Right hindlimb (tissue), 1 donor: ENCODE measurements at regions not wholly inside any gene's neighbourhood (a gene's known extent, or its start where the extent isn't known, plus 50 kb on each side); places are given as distances from the start of the nearest gene placed in this dataset.
"Not testable (repeated sequence)": the region's sequence is repeated elsewhere in the genome, so short reads cannot be mapped to it uniquely, and the experiment has no call there.

ENCODE experiments used
- DNase-seq: peaks from one replicate; pipeline ENCODE4 v3.0.0-alpha.2; 2018

DNA sequence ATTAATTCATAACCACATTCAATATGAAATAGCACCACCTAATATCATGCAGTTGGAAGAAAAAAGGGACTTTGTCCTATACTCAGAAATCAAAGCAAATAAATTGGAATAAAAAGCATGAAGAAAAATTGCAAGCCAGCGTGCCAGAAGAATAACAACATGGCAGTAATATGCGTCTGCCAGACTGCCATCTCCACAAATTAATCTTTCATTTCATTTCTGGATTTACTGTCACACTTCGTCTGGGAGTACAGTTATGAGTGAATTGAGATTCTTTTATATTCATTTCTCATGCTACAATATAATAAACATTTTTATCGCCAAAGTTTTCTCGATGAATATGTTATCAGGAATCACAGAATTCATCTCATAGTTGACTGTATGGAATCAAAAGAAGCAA is 1327.7 kb upstream of the SEL1L start:
- no peak for DNase-seq

DNA sequence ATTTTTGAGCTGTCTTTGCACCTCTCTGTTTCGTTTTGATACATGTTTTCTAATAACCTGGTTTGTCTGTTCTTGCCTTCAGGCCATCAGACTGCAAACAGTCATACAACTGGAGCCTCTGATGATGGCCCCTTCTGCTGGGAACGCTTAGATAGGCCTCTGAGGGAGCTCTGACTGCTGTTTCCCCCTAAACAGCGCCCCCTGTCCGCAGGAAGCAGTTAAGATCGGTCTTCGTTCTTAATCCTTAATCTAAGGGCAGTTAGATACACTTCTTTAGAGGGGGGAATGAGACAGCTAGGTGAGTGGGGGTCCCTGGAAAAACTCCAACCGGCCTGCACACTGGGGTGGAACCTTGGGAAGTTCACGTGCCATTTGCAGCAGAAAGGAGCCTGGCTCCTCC is 1338.8 kb upstream of the SEL1L start:
- DNase-seq: no peak

DNA sequence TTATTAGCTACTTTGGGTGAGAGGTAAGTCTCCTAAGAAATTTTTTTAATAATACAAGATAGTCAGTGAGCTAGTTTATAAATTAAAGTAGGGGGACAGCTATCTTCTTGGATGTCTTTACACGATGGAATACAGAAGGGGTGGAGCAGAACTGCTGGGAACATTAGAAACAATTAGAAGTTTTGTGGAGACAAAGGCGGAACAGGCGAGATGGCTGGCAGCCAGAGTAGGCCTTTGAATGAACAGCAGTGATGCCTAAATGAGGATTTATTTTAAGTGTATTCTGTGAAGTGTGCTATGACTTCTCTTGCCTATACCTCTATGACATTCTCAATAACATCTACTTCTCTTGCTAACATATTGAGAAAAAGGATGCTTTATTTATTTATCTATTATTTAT is 1345.3 kb upstream of the SEL1L start:
- no peak for DNase-seq

DNA sequence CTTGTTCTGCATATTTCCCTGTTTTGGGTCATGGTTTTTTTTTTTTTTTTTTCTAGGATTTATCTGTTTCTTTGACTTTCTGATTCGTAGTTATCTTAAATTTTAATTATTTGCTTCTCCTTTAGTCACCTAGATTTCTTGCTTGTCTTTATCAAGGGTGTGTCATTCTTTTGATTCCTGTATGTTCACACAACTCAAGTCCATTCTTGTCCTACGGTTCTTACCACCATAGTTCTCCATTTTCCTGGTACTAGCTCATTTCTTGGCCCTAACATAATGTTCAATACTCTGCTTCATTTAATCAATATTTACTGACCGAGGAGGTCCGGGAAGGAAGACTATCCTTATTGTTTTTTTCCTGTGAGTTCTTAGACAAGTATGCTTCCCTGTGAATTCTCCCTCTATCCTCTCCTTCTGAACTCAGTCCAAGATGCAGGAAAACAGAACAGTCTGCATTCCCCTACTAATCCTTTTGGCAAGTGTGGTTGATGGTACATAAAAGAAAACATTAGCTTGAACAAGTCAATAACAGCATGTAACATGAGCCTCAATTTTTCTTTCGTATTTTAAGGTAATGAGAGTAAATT is 1346.4 kb upstream of the SEL1L start:
- no peak for DNase-seq

DNA sequence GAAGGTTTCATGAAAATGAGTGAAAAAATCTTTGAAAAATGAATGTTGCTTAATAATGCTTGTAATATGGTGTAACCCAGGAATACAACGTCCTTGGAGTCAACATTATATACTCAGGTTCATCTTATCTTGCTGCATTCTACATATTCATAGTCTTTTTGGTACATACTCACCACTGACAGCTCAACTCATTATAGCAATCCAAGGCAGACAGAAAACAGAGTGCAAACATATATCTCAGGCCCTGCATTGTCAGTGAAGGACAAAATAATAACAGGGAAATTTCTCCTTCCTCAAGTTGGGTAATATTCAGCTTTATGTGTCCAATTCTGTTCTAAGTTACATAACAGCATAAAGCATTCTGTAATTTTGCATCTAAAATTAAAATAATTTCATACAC is 1353.0 kb upstream of the SEL1L start:
- DNase-seq: no peak

DNA sequence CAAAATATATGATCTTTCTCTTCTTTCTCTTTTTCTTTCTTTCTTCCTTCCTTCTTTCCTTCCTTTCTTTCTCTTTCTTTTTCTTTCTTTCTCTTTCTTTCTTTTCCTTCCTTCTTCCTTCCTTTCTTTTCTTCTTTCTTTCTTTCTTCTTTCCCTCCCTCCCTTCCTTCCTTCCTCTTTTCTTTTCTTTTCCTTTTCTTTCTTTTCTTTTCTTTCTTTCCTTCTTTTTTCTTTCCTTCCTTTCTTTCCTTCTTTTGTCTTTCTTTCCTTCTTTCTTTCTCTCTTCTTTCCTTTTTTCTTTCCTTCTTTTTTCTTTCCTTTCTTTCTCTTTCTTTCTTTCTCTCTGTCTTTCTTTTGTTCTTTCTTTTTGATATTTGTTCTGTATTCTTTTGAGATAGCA is 1356.0 kb upstream of the SEL1L start:
- DNase-seq: no peak

DNA sequence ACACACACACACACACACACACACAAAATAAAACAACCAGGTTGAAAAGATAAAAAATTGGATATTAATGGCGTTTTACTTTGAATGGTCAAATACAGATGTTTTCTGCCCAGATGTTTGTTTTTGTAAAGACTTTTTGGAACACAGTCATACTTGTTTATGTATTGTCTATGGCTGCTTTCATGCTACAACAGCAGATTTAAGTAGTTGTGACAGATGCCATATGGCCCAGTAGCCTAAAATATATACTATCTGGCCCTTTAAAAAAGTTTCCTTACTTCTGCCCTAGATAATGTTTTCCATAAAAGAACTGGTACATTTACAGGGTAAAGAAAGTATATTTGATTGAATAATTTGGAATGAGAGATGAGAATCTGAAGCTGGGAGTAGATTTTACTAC is 1362.8 kb upstream of the SEL1L start:
- DNase-seq: no peak

DNA sequence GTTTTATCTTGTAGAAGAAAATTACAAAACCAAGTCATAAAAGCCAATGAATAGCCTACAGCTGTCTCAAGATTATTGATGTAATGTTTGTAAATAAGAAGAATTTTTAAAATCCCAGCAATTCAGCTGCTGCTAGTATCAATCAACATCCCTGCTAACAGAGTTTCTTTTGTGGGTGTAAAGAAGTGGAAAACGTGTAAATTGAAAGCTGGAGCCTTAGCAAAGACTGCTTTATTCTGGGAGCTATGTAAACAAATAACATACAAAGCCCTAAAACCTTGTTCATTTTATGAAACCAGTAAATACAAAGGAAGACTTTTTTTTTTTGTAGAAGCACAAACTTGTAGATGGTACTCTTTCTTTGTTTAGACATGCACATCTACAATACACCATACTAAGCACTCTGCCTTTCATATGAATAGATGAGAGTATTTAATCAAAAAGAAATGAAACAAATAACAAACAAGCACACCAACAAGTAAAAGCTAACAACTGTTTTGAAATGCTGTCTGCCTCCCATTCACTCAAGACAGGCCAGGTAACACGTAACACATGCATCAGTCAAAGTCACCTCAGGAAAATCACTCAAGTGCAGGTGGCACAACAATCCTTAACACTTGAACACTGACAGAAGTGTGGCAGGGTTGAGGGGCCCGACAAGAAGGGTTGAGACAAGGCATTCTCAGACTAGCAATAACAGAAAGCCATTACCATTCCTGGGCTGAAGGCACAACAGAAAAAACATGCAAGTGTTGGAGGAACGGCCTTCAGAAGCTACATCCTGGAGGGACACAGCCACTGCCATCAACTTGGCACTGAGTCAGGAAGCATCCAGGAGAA is 1364.0 kb upstream of the SEL1L start:
- DNase-seq: no peak

DNA sequence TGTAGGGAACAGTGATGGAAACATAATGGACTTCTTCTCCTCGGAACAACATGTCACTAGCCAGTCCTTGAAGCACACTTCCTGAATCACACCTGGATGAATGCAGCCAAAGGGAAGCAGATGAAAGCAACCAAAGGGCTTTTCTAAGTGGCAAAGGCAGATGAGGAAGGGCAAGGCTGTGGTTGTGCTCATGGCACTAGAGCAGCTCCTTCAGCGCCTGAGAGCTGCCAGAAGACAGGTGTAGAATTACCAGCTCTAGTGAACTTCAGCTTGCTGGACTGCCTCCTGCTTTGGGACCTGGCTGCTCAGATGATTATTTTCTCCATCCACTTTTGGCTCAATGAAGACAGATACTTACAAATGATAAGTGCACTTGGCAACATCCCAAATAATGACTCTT is 1372.1 kb upstream of the SEL1L start:
- DNase-seq: no peak

DNA sequence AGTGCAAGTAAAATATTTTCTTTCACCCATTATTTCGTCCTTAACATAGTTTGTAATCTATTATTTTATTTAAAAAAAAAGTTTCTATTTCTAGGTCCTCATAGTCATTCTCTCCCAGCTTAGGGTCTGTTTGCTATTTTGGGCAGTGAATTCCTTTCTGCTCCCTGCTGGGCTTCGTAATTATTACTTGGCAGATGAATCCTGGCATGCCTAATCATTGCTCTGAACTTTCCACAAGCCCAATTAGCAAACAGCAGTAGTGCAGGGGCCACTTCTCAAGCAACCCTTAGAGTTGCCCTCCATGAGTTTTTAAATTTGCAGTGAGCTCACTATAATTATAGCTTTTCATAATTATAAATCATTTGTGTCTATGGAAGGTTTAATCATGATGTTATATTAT is 1378.3 kb upstream of the SEL1L start:
- no peak for DNase-seq

DNA sequence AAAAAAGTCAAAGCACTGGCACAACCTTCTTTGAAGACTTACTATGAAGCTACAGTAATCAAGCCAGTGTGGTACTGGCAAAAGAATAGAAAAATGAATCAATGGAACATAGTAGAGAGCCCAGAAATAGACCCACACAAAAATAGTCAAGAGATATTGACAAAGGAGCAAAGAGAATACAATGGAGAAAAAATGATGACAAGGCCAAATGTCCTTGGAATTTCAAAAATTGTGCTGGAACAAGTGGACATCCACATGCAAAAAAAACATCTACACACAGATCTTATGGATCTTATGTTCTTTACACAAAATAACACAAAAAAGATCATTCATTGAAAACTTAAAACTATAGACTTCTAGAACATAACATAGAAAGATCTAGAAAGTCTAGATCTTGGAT is 1379.7 kb upstream of the SEL1L start:
- no peak for DNase-seq

DNA sequence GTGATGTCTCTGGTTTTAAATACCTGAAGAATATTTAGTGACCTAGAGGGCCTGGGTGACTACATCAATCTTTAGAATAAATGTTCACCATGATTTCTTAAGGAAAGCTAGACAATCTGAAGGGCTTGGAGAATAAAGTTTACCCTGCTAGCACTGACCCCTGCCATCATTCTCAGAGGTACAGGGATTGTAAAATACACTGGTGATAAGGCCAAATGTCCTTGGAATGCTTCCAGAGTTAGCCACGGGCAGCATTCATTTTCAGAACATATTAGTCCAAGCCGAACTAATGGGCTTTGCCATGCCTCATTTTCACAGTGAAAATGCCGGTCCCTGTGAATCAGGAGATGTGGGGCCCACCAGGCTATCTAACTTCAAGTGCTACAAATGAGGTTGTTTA is 1381.7 kb upstream of the SEL1L start:
- DNase-seq: no peak

DNA sequence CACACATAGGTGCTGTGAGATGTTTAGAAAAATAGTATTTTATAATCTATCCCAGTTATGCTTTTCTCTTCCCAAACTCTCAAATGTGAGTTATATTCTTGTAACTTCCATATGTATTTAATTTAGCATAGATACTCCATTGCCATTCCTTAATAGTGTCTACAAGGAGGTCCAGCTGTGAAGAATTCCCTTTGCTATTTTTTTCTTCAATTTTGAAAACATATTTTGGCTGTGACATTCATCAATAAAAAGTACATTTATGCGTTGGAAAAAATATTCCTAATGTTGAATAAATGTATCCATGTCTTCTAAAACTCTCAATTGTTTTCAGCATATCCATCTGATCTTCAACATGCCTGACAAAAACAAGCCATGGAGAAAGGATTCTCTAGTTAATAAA is 1402.0 kb upstream of the SEL1L start:
- DNase-seq: no peak

DNA sequence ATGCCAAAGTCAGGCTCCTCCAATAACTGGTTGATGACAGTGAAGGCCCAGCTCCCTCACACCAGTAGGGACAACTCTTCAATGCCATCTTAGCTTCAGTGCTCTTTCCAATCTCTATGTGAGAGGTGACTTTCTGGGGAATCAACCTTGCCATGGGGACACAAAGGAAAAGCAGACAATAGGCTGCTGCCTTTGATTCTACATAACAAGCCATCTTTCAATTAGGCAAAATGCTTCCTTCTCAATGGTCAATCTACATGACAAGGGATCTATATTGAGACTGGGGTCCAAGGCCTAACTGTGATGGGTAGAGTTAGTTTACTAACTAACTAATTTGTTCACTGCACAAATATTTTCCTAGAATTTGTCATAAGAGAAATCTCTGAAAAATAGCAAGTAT is 1417.5 kb upstream of the SEL1L start:
- DNase-seq: no peak

DNA sequence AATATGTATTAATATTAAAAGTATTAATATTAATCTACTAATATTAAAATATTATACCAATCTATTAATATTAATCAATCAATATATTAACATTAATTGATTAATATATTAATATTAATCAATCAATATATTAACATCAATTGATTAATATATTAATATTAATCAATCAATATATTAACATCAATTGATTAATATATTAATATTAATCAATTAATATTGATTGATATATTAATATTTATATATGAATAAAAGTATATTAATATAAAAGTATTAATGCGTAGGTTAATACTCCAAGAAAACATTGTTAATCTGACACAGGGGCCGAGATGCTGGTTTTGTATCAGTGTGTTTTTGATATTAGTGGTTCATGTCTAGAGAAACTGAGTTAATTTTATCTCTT is 1430.1 kb upstream of the SEL1L start:
- no peak for DNase-seq

DNA sequence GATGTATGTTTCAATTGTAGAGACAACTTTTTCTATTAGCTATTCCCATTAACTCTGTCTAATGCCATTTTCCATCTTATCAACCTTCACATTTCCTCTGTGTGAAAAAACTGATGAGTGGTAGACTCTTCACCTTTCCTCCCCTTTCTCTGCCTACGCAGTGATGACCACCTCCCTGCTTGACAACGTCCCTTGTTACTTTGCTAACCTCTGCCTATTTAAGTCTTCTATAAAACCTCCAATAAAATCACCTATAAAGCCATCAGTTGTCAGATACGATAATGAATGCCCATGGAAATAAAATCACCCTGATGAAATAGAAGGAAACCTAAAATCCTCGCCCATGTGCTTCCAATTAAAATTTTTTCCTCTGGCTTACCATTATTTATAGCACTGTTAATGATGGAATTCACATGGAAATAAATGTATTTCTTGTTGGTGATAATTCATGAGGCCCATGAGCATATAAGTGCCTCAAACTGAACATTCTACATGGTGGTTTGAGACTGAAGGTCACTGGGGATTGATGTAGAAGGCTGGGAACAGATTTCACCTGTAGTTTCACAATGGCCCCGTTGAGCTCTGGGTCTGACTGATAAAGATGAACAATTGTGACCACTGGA is 1454.0 kb upstream of the SEL1L start:
- no peak for DNase-seq

DNA sequence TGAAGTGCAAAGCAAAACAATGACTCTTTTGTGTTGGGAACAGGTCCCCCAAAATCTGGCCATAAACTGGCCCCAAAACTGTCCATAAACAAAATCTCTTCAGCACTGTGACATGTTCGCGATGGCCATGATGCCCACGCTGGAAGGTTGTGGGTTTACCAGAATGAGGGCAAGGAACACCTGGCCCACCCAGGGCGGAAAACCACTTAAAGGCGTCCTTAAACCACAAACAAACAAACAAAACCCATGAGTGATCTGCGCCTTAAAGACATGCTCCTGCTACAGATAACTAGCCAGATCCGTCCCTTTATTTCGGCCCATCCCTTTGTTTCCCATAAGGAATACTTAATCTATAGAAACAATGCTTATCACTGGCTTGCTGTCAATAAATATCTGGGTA is 1460.9 kb upstream of the SEL1L start:
- DNase-seq: not testable (repeated sequence)

DNA sequence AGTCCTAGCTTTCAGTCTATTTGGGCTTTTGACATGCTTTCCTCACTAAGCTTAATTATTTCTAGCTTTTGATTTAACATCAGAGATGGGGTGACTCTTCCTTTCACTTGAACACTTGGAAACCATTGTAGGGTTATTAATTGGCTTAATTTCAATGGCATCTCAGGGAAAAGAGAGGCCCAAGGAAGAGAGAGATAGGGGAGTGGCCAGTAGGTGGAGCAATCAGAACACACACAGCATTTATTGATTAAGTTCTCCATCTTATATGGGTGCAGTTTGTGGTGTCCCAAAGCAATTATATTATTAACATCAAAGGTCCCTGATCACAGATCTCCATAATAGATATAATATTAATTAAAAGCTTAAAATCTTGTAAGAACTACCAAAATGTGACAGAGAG is 1466.1 kb upstream of the SEL1L start:
- DNase-seq: no peak

DNA sequence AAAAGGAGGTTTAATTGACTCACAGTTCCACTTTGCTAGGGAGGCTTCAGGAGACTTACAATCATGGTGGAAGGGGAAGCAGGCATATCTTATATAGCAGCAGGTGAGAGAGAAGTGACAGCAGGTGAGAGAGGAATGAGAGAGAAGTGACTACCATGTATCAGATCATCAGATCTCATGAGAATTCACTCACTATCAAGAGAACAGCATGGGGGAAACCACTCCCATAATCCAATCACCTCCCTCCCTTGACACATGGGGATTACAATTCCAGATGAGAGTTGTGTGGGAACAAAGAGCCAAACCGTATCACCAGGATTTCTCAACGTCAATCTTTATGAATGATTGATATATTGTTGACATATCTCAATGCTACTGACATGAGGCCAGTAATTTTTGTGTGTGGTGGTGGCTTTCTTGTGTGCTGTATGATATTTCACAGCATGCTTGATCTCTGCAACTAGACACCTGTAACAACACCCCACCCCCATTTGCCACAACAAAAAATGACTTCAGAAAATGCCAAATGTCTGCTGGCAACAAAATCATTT is 1470.9 kb upstream of the SEL1L start:
- no peak for DNase-seq

DNA sequence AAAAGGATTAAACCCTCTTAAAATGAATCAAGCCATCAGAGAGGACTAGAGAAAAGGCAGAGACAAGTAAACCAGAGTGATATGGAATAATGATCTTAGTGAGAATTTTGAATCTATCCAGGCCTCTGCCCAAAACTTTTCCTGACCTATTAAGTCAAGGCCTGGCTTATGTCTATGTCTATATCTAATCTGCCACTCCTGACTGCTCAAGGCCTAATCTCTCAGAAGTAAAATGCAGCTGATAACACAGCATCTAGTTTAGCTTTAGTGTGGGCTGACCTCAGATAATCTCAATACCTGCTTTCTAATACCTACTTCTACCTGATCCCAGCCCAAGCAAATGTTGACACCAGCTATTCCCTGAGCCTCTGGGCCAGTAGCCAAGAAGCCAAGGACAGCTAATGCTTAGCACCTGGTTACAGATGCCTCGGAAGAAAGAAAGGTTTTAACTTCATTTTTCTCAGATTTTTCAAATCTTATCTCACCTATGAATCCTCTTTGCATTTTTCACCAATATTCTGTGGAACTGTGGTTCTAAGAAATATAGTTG is 1472.5 kb upstream of the SEL1L start:
- DNase-seq: no peak

DNA sequence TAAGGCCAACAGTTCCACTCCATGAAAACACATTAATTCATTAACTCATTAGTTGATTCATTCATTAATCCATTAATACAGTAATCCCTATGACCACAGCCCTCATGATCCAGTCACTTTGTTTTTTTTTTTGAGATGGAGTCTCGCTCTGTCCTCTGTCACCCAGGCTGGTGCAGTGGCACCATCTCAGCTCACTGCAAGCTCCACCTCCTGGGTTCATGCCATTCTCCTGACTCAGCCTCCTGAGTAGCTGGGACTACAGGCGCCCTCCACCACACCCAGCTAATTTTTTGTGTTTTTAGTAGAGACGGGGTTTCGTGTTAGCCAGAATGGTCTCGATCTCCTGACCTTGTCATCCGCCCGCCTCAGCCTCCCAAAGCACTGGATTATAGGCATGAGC is 1473.4 kb upstream of the SEL1L start:
- not testable (repeated sequence) for DNase-seq

DNA sequence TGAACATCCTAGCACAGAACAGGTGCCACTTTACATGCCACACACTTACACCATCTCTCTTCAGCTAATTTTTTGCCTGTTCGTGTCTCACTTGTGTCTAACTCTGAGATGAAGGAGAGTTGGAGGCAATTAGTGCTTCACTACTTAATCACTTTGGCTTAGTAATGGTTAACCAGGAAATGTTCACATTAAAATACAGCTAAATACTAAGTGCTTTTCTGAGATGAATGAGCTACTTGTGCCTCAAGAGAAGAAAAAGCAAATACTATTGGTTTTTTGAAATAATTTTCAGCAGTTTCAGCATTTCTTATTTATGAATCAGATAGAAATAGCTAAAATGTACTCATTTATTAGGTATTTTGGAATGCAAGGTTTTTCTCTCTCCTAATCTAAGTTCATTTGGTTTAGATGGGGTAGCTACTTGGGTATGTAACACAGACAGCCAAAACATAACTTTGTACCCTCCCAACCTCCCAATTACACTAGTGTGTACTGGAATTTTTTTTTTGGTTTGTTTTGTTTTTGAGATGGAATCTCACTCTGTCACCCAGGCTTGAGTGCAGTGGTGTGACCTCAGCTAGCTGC is 1474.1 kb upstream of the SEL1L start:
- no peak for DNase-seq

DNA sequence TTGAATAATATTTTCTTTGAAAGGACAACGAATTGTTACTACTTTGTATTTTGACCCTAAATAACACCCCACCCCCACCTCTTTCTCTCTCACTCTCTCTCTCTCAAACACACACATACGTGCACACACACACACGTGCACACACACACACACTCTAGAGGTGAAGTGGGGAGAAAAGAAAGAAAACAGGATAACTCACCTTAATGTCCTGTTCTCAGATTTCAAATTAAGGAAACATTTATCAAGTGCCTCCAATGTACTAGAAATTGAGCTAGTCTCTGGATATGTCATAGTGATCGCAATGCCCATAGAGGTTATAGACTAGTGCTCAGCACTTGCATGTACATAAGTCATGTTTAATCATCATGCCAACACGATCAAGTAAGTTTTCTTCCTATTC is 1483.6 kb upstream of the SEL1L start:
- DNase-seq: no peak
